IPS-20b (cell line): ENCODE measurements at regions not wholly inside any gene's neighbourhood (a gene's known extent, or its start where the extent isn't known, plus 50 kb on each side); places are given as distances from the start of the nearest gene placed in this dataset.

Experiments
- H3K27ac ChIP-seq: one replicate; pipeline ENCODE4 v1.5.1; 2013; ENCODE audit warnings: low read length
- H3K27me3 ChIP-seq: 2 replicates; pipeline ENCODE4 v1.6.1; 2013; ENCODE audit warnings: mild to moderate bottlenecking, low read length, inconsistent platforms; ENCODE audit not compliant: insufficient read depth
- H3K36me3 ChIP-seq: 2 replicates; pipeline ENCODE4 v1.6.1; 2013; ENCODE audit warnings: low read depth, mild to moderate bottlenecking, inconsistent platforms, low read length, moderate library complexity; ENCODE audit not compliant: insufficient read depth
- H3K4me1 ChIP-seq: 2 replicates; pipeline ENCODE4 v1.6.1; 2013; ENCODE audit warnings: mild to moderate bottlenecking, control low read depth, inconsistent platforms, low read length, moderate library complexity; ENCODE audit not compliant: insufficient read depth
- H3K4me3 ChIP-seq: 2 replicates; pipeline ENCODE4 v1.5.1; 2013; ENCODE audit warnings: mild to moderate bottlenecking, low read length, inconsistent platforms
- H3K9ac ChIP-seq: 2 replicates; pipeline ENCODE4 v1.6.1; 2013; ENCODE audit warnings: low read depth, mild to moderate bottlenecking, inconsistent platforms, low read length, moderate library complexity
- H3K9me3 ChIP-seq: 2 replicates; pipeline ENCODE4 v1.6.1; 2013; ENCODE audit warnings: mild to moderate bottlenecking, low read depth, low read length, inconsistent platforms; ENCODE audit not compliant: insufficient read depth

DNA sequence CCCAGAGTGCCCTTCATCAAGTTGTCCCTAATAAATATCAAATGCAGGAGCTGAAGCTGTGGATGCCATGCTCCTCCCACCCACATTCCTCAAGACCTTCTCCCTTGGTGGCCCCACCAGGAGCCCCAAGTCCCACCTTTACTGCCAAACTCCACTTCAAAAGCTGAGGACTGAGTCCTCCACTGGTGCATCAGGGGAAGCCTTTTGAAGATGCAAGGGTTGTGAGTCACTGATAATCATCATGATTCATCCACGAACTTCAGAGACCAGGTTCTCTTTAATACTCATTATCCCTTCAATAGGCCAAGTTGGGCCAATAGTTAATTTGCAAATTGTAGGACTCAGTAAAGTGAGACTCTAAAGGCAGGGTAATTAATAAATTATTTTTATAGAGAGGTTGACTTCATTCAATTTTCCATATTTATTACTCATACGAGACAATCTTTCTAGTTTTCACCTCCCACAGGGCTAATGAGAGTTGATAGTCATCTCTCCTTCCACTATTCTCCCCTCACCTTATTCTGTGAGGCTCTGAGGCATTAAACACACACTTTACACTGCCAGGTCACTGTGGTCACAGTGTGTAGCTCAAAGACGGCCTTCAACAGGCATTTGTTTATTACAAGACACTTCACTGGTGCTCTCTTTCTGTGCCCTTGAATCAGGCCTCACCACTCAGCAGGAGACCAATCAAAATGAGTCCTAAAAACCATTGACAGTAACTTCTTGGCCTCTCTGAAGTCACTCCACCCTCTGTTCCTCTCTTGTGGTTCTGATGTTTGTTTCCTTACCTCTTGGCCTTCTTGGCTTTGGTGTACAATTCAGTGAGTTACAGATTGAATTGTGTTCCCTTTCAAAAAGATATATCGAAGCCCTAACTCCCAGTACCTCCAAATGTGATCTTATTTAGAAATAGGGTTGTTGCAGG lies 99.9 kb downstream of the TRIB2 start:
- H3K36me3 ChIP-seq, result no peaks in the 10 kb centered on the region
- no peaks in the 10 kb centered on the region for H3K9me3 ChIP-seq
- no peaks in the 10 kb centered on the region for H3K4me1 ChIP-seq
- H3K27ac ChIP-seq, result no peak overlapping the region
- no peak overlapping the region for H3K9ac ChIP-seq
- H3K4me3 ChIP-seq, result no peak overlapping the region
- H3K27me3 ChIP-seq, result no peaks in the 10 kb centered on the region

GRCh38 chr2:12817870-12818269 lies 101.1 kb downstream of the TRIB2 start:
- H3K36me3 ChIP-seq, result no peaks in the 10 kb centered on the region
- H3K27ac ChIP-seq, result no peak overlapping the region
- H3K9me3 ChIP-seq, result no peaks in the 10 kb centered on the region

GRCh38 chr2:12818416-12819102 lies 101.8 kb downstream of the TRIB2 start:
- Histone ChIP-seq H3K27ac (no peak overlapping the region), H3K9me3 (no peaks in the 10 kb centered on the region), H3K36me3 (no peaks in the 10 kb centered on the region), H3K4me1 (no peaks in the 10 kb centered on the region), H3K27me3 (no peaks in the 10 kb centered on the region), H3K9ac (no peak overlapping the region), H3K4me3 (no peak overlapping the region)

More at GRCh38 chr2:12817870-12818269, 101.1 kb downstream of the TRIB2 start:
- Histone ChIP-seq H3K27me3 (no peaks in the 10 kb centered on the region), H3K9ac (no peak overlapping the region), H3K4me3 (no peak overlapping the region), H3K4me1 (no peaks in the 10 kb centered on the region)

- H3K9me3 ChIP-seq, result no peaks in the 10 kb centered on the region
- no peak overlapping the region for H3K4me3 ChIP-seq
- no peak overlapping the region for H3K9ac ChIP-seq
- no peaks in the 10 kb centered on the region for H3K27me3 ChIP-seq
- no peak overlapping the region for H3K27ac ChIP-seq
- H3K36me3 ChIP-seq, result no peaks in the 10 kb centered on the region
- no peaks in the 10 kb centered on the region for H3K4me1 ChIP-seq
Observed at GRCh38 chr2:12819103-12819475, 102.4 kb downstream of the TRIB2 start.

DNA sequence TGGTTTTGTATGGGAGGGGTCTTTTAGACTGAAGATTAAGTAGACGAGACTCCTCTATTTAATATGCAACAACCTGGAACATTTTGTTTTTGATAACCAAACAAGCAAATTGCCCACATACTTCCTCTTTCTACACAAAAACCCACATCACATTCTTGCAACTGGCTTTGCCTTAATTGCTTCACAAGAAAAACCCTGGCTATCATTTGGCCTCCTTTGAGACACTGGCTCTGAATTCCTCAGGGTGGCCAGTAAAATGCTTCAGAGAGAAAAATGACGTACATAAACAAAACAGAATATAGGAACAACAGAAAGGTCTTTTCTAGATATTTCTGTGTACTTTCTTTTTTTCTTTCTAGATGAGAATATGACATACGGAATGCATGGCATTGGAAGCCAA lies 103.0 kb downstream of the TRIB2 start:
- Histone ChIP-seq H3K27ac (no peak overlapping the region), H3K4me3 (no peak overlapping the region), H3K36me3 (no peaks in the 10 kb centered on the region), H3K9me3 (no peaks in the 10 kb centered on the region), H3K9ac (no peak overlapping the region), H3K27me3 (no peaks in the 10 kb centered on the region), H3K4me1 (no peaks in the 10 kb centered on the region)

DNA sequence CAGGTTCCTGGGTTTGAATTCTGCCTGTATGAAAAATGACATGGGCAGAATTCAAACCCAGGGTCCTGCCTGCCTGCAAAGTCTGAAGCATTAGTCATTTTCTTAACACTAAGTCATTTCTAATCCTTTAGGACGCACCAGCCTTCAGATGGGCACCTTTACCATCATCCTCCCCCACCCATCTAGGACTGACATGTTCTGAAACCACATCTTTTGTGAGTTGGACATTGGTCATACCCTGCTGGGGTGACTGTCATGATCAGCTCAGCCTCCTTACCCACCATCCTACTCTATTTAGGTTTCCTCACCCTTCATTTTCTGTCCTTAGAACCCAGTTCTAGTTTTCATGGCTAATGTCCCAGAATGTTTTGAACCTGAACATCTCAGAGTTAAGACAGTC lies 104.9 kb downstream of the TRIB2 start:
- H3K4me1 ChIP-seq, result no peaks in the 10 kb centered on the region
- no peak overlapping the region for H3K4me3 ChIP-seq
- H3K27me3 ChIP-seq, result no peaks in the 10 kb centered on the region
- H3K9me3 ChIP-seq, result no peaks in the 10 kb centered on the region
- H3K27ac ChIP-seq, result no peak overlapping the region
- H3K36me3 ChIP-seq, result no peaks in the 10 kb centered on the region
- H3K9ac ChIP-seq, result no peak overlapping the region

GRCh38 chr2:12824351-12824777 lies 107.6 kb downstream of the TRIB2 start:
- Histone ChIP-seq H3K36me3 (no peaks in the 10 kb centered on the region), H3K9ac (no peak overlapping the region), H3K27me3 (no peaks in the 10 kb centered on the region), H3K9me3 (no peaks in the 10 kb centered on the region), H3K4me3 (no peak overlapping the region), H3K27ac (no peak overlapping the region), H3K4me1 (peaks cover 8% of the 10 kb centered on the region)

- no peaks in the 10 kb centered on the region for H3K27me3 ChIP-seq
- H3K36me3 ChIP-seq, result no peaks in the 10 kb centered on the region
- H3K9me3 ChIP-seq, result no peaks in the 10 kb centered on the region
- peaks cover 12% of the 10 kb centered on the region for H3K4me1 ChIP-seq
- no peak overlapping the region for H3K4me3 ChIP-seq
- no peak overlapping the region for H3K27ac ChIP-seq
- H3K9ac ChIP-seq, result no peak overlapping the region
Observed at GRCh38 chr2:12824778-12825379, 108.1 kb downstream of the TRIB2 start.

- no peak overlapping the region for H3K4me3 ChIP-seq
- no peaks in the 10 kb centered on the region for H3K27me3 ChIP-seq
- H3K9me3 ChIP-seq, result no peaks in the 10 kb centered on the region
- no peak overlapping the region for H3K27ac ChIP-seq
- H3K36me3 ChIP-seq, result no peaks in the 10 kb centered on the region
- H3K9ac ChIP-seq, result no peak overlapping the region
- peaks cover 19% of the 10 kb centered on the region for H3K4me1 ChIP-seq
Observed at GRCh38 chr2:12826781-12827180, 110.0 kb downstream of the TRIB2 start.

- H3K27me3 ChIP-seq, result no peaks in the 10 kb centered on the region
- H3K9ac ChIP-seq, result no peak overlapping the region
- no peak overlapping the region for H3K27ac ChIP-seq
- no peak overlapping the region for H3K4me3 ChIP-seq
- H3K4me1 ChIP-seq, result peaks cover 19% of the 10 kb centered on the region
- H3K9me3 ChIP-seq, result no peaks in the 10 kb centered on the region
- H3K36me3 ChIP-seq, result no peaks in the 10 kb centered on the region
Observed at GRCh38 chr2:12827721-12828120, 111.0 kb downstream of the TRIB2 start.

GRCh38 chr2:12828980-12829379 lies 112.2 kb downstream of the TRIB2 start:
- no peak overlapping the region for H3K9ac ChIP-seq
- H3K27ac ChIP-seq, result no peak overlapping the region
- H3K36me3 ChIP-seq, result no peaks in the 10 kb centered on the region
- H3K4me3 ChIP-seq, result no peak overlapping the region
- H3K4me1 ChIP-seq, result peaks cover 19% of the 10 kb centered on the region
- H3K9me3 ChIP-seq, result no peaks in the 10 kb centered on the region
- no peaks in the 10 kb centered on the region for H3K27me3 ChIP-seq
